Epidermal melanocyte (primary cell): ENCODE measurements at regions not wholly inside any gene's neighbourhood (a gene's known extent, or its start where the extent isn't known, plus 50 kb on each side); places are given as distances from the start of the nearest gene placed in this dataset.
A peak's percentile ranks its signal among the peaks of the same experiment; 100 is the strongest.
"Not testable (repeated sequence)": the region's sequence is repeated elsewhere in the genome, so short reads cannot be mapped to it uniquely, and the experiment has no call there.

Experiments used
- DNase-seq: peaks from one replicate; pipeline ENCODE4 v3.0.0; 2011; ENCODE audit warnings: low spot score; ENCODE audit not compliant: insufficient read length

DNA sequence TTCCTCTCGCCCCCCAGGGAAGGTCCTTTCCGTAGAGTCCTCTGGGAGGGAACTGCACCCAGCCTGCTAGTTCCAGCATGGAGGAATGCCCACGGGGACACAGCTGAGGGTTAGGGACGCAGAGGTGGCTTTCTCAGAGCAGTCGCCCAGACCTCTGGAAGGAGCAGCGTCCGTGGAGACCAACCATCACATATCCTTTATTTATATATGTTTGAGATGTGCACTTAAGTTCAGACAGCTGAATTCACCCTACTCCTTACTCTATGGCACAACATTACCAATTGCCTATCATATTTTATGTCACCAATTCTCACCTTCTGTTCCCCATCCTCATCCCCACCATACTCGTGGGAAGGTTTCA lies 305.6 kb upstream of the DIO3 start:
- peak; percentile 16 for DNase-seq

DNA sequence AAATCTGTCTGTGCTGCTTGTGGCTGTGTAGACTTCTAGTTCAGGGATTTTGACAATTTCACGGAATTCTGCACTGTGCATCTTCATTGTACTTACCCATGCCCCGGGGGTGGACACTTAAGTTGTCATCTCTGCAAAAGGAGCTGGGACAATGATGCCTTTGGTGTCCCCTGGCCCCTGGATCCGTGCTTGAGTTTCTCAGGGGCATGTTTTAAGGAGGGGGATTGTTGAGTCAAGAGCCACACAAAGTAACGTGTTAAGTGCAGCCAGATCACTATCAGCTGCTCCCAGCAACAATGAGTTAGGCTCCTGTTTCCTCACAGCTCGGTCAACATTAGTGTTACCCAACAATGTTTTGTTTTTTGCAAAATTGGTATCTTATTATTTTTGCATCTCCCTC lies 305.0 kb upstream of the DIO3 start:
- peak; percentile 12 for DNase-seq

DNA sequence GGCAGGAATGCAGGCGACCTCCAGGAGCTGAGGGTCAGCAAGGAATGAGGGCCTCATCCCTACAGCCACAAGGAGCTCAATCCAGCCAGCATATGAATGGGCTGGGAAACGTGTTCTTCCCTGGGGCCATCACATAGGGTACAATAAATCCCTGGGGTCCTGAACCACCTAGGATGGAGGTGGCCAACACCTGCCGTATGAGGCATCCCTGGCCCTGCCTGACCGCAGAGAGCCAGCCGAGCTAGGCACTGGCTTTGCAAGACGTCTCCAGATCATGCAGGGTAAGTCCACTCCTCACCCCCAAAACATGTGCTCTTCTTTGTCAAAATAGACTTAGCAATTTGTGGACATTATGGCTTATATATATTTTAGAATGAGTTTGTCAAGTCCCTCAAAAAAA lies 303.7 kb upstream of the DIO3 start:
- DNase-seq = no peak

DNA sequence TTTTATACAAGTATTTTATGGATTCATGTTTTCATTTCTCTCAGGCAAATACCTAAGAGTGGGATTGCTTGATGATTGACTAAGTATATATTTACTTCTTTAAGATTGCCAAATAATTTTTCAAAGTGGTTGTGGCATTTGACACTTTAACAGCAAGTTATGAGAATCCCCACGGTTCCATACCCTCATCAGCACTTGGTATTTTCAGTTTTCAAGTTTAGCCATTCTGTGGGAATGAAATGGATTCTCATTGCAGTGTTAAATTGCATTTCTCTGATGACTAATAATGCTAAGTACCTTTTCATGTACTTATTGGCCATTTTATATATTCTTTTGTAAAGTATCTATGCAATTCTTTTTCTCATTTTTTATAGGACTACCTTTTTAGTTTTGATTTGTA lies 301.5 kb upstream of the DIO3 start:
- no peak for DNase-seq

DNA sequence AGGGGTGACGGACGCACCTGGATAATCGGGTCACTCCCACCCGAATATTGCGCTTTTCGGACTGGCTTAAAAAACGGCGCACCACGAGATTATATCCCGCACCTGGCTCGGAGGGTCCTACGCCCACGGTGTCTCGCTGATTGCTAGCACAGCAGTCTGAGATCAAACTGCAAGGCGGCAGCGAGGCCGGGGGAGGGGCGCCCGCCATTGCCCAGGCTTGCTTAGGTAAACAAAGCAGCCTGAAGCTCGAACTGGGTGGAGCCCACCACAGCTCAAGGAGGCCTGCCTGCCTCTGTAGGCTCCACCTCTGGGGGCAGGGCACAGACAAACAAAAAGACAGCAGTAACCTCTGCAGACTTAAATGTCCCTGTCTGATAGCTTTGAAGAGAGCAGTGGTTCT lies 294.9 kb upstream of the DIO3 start:
- not testable (repeated sequence) for DNase-seq

DNA sequence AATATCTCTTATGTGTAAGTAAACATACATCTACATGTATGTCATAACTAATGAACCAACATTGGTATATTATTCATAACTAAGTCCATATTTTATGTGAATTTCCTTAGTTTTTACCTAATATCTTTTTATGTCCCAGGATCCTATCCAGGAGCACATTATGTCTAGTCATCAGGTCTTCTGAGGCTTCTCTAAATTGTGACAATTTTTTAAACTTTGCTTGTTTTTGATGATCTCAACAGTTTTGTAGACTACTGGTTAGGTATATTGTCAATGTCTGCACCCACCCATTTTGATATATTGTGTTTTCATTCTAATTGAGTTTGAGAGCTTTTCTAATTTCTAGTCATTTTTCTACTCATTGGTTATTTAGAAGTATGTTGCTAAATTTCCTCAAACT lies 288.2 kb upstream of the DIO3 start:
- no peak for DNase-seq

DNA sequence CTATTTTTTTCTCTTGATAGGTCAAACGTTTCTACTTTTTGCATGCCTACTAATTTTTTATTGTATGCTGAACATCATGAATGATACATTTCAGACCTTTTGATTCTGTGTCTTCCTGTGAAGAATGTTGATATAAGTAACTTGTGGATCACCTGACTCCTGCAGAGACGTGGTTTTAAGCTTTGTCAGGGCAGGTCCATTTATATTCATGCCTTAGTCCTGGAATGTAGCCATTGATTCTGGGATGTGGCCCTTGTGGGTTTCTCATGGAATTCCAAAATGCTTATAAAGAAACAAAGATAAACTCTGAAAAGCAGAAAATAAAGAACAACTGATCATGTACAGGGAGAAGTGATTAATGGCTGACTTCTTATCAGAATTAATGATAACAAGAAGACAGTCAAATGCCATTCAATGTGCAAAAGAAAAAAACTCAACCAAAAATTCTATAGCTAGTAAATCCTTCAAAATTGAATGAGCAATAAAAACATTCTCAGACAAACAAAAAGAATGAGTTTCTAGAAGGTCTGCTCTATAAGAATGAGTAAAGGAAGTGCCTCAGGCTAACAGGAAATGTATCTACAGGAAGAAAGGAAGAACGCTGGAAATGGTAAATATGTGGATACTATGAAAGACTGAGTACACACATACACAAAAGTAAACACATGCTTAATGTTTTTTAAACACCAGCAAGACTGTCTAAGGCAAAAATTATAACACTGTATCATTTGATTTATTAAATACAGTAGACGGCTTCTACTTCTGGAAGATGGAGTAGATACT lies 284.8 kb upstream of the DIO3 start:
- DNase-seq = no peak

DNA sequence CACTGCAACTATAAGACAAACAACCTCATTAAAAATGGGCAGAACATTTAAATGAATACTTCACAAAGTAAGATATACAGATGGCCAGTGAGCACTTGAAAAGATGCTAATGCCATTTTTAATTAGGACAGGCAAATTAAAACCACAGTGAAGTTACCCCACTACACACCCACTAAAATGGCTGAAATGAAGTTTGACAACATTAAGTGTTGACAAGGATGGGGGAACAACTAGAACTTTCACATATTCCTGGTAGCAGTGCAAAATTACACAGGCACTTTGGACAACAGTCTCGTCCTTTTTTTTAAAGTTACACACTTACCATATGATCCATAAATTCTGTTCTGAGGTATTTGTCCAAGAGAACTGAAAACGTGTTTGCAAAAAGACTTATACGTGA lies 278.9 kb upstream of the DIO3 start:
- no peak for DNase-seq

DNA sequence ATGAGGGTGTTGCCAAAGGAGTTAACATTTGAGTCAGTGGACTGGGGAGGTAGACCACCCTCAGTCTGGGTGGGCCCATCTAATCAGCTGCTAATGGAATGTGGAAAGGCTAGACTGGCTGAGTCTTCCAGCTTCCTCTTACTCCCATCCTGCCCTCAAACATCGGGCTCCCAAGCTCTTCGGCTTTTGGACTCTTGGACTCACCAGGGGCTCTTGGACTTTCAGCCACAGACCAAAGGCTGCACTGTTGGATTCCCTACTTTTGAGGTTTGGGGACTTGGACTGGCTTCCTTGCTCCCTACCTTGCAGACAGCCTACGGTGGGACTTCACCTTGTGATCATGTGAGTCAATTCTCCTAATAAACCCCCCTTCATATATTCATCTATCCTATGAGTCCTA lies 276.6 kb upstream of the DIO3 start:
- DNase-seq = no peak

DNA sequence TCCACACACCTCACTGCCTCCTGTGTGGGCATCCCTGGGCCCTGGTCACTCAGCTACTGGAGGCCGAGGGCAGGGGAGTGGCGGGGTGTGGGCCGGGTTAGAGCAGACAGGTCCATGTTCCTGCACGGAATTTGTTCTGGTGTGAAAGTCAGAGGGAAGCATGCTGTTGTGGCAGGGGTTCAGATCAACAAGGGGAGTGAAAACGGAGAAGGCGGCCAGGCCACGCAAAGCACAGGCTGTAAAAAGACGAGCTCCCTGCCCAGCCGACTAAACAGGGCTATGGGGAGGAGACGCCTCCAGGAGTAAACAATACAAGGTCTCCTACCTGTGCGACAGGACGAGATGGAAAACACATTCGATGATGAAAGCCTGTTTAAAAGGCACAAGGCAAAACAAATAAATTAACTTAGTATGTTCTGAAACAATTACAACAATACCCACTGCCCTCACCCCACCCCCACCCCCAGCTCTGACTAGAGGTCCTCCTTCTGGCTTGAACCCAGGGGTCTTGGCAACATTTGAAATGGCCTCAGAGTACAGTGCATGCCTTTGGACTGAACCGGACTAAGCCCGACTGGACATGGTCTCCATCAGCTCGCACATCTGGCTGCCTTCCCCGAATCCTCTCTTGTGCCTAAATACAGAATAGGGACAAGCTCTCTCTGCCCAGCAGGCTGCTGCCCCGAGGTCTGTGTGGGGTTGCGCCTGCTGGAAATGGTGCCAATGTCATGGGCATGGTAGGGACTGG lies 274.9 kb upstream of the DIO3 start:
- no peak for DNase-seq

DNA sequence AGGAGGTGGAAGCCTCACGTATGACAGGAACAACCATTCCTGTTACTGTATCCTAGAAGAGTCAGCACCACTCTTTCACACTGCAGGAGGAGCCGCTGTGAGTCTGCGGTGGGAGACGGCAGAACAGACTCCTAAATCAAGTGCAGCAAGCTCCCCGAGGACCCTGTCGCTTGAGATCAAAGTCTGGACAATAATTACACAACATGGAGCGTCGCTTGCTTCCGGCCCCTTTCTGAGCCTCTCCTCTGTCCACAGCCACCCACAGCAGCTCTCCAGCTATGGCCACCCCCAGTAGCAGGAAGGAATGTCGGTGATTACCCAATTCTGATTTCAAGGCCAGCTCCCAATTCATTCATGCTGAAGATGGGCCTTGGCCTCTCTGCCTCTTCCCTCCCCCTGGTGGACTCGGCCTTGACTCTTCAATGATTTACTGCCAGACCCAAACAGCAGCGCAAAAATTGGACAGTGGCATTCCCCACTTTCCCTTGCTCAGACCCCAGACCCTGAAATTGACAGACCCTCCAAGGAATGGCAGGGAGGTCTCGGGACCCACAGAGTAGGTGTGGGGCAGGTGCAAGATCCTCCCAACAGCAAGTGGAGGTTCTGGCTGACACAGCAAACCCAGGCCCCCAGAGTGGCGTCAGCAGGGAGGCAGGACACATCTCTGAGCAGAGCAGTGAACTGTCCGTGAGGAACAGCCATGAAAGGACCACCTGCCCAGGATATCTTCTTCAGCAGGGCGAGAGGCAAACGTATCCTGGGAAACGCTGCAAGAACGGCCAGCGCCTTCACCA lies 272.7 kb upstream of the DIO3 start:
- DNase-seq = no peak

DNA sequence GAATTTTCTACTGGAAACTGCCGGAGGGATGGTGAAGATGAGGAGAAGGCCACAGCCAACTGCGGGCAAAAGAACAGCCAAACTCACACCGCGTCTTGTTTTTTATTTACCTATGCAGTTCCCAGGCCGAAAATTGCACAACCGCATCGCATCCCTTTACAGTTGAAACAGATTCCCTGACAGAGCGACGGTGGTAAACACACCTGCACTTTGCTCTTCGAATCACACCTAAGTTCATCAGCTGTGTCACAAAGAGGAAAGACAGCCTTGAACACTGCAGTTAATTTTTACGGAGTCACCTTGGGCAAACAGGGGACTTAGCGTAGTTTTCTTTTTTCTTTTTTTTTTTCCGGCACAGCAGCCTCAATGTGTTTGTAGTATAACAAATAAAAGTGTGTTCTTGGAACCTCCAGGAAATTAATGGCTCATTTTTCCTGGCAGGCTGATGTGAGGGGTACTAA lies 272.0 kb upstream of the DIO3 start:
- no peak for DNase-seq

DNA sequence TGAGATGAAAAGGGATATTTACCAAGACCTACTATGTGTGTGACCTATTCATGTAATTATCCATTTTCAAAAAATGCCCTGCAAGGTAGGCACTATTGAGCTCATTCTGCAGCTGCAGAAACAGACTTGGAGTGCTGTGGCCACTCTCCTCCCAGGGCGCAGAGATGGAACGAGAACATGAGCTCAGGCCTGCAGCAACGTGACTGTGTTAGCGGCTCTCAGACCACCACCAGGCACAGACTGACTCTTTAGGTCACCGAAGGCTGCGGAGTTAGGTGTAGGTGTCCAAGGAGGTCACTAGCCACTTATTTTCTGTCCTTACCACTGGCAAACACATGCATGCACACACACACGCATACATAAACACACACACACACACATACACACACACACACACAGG lies 271.4 kb upstream of the DIO3 start:
- DNase-seq = no peak

DNA sequence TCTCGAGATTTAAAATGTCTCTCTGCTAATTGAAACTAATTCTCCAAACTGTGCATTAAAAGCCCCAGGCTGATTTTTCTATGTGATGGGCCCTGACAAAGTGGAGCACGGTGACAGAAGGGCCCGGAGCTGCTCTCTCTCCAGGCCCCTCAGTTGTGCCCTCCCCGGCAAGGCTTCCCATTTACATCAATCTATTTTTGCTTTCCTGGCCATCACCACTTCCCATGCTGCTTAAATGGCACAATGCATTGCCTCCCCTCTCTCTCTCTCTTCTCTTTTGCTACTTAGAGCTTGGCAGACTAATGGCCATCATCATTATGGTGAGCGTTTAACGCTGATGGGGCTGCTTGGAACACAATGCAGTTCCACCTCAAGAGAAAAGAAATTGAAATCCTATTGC lies 270.7 kb upstream of the DIO3 start:
- DNase-seq = no peak

DNA sequence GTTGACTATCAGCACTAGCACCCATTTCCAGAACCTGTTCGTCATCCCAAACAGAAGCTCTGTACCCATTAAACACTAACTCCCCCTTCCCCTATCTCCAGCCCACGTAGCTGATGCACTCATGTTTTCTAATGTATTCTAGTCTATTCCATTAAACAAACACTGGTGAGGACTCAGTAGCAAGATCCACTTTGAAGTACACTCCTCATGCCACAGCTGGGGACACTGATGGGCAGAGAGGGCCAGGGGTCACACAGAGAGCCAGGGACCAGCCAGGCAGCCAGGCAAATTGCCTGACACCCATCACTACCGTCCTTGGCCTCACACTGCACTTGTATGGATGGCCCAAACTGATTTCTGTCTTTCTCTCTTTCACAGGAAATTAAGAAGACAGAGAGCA lies 269.9 kb upstream of the DIO3 start:
- no peak for DNase-seq

DNA sequence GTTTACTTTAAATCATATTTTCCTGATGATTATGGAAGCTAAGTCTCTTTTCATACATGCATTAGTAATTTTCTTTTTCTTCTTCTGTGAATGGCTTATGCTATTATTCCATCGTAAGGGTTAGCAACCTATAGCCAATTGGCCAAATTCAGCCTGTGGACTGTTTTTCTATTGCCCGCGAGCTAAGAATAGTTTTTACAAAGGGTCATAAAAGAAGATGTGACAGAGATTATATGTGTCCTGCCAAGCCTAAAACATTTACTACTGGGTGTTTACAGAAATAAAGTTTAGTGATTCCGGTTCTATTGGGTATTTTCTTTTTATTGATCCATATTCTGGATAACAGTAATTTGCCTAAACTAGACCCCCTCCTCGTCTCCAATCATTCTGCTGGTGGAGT lies 268.8 kb upstream of the DIO3 start:
- no peak for DNase-seq

DNA sequence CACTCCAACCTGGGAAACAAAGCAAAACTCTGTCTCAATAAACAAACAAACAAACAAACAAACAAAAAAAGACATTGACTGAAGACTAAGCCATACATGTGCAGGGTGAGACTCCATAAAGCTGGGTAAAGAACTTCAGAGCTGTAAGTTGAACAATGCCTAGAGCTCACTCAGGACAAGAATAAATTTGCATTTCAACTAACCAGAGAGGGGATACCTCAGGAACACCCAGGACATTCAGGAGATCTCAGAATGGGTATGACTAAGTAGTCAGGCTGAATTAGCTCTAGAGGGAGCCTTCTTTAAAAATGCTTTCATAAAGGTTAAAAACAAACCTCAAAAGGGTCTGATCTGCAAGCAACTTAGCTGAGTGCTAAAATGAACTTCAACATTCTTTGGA lies 267.7 kb upstream of the DIO3 start:
- DNase-seq = no peak

DNA sequence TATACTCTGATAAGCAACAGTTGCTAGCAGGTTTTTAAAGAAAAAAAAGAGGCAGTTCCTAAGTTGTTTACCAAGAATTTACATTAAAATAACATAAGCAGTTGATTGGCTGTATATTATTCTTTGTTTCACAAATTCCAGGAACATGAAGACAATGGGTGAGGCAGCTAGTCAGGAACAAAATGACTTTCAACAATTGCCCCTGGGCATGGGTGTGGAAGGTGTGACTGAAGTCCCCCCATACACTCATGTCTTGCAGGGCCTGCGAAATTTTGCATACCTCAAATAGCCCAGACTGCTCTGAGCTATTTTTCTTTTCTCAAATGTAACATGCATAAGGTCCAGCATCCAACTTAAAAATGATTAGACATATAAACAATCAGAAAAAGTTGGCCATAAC lies 267.2 kb upstream of the DIO3 start:
- DNase-seq = no peak

DNA sequence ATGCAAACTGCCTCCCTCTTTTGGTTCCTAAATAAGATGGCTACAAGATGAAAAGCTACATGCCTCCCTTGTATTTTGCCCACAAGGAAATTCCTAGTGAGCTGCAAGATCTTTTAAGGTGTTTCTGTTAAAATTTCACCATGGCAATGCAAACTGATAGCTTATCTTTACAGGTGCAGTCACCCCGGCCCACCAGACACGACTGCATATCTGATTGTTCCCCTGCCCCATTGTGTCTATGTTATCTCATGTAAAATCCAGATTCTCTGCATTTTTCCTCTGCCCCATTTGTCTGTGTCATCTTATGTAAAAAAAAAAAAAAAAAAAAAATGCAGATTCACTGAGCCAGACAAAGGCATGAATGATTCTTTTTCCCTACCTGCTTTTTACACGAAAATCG lies 261.5 kb upstream of the DIO3 start:
- DNase-seq = not testable (repeated sequence)

DNA sequence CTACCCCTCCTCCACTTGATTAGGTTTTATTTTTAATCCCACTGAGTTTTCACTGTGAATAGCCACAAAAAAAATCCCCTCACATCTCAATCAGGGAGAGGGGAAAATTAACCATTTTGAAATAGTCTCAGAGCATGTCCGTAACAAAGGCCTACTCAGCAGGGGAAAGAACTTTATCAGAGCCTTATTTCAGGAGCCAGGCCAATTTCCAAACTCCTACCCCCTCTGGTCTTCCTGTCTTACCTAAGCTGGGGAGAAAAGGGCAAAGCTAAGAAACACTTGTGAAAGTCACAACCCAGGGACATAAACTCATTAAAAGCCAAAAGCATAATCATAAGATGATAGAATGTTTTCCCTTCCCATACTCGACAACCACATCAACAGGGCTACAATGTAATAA lies 260.3 kb upstream of the DIO3 start:
- no peak for DNase-seq

DNA sequence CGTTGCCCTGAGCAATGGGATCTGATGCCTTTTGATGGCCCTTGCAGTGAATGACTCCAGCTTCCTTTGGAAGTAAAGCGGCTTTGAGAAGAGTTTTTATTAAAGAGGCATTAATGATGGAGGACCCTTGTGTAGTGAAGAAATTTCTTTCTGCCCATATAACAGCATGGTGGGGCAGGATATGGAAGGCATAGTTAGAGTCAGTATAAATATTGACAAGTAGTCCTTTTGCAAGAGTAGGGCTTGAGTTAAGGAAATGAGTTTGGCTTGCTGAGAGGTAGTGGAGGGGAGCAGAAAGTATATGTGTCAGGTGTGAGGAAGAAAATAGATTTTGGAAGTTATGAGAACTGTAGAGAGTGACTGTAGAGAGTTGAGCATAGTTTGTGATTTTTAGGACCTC lies 254.1 kb upstream of the DIO3 start:
- not testable (repeated sequence) for DNase-seq

DNA sequence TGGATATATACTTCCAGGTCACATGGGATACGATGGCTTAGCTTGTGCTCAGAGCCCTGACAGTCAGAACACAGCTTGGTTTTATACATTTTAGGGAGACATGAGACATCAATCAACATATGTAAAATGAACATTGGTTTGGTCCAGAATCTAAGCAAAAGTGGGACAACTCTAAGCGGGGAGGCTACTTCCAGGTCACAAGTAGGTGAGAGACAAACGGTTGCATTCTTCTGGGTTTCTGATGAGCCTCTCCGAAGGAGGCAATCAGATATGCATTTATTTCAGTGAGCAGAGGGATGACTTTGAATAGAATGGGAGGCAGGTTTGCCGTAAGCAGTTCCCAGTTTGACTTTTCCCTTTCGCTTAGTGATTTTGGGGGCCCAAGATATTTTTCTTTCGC lies 250.1 kb upstream of the DIO3 start:
- not testable (repeated sequence) for DNase-seq
